ENCODE measurements at regions not wholly inside any gene's neighbourhood (a gene's known extent, or its start where the extent isn't known, plus 50 kb on each side); places are given as distances from the start of the nearest gene placed in this dataset.

- in situ Hi-C loops (cut with MboI; ENCODE audit: low sequenced_read_pairs) (no loop called here), intact Hi-C loops (cut with micrococcal nuclease) (no loop called here), dilution Hi-C loops (cut with HindIII; ENCODE audit: low sequenced_read_pairs, unreplicated experiment) (no loop called here)
- Histone ChIP-seq H2AK5ac (ENCODE audit: low read depth, low read length) (no peak overlapping the region), H4K8ac (ENCODE audit: low read depth in 2 of 2, low read length in 2 of 2) (peak overlapping the region in 1 of 2 experiments; percentile 21; a peak in 1 of 4 replicates), H3K27ac (ENCODE audit: insufficient read depth, low read length) (no peak overlapping the region), H4K5ac (ENCODE audit: low read depth, low read length) (no peak overlapping the region), H3K4me1 (ENCODE audit: control insufficient read depth, insufficient read depth, low read length) (peaks cover 2% of the 10 kb centered on the region; the same call in 1 of the 2 replicates), H3K4me2 (ENCODE audit: low read depth, low read length) (no peak overlapping the region), H3K9ac (ENCODE audit: low read depth, low read length) (no peak overlapping the region), H2BK15ac (ENCODE audit: low read depth, low read length) (no peak overlapping the region; the same call in 2 of the 3 replicates), H2BK20ac (ENCODE audit: low read depth, low read length) (no peak overlapping the region), H3K56ac (ENCODE audit: extremely low read depth, insufficient read depth, low read length) (no peak overlapping the region), H2BK5ac (ENCODE audit: low read depth, low read length, poor library complexity, severe bottlenecking) (no peak overlapping the region), H3K23ac (ENCODE audit: low read depth, low read length) (no peak overlapping the region), H4K20me1 (ENCODE audit: insufficient read depth, low read length) (no peaks in the 10 kb centered on the region), H3K18ac (ENCODE audit: low read depth, low read length) (no peak overlapping the region), H4K91ac (ENCODE audit: insufficient read depth, low read depth, low read length) (no peak overlapping the region), H2AFZ (replicated peaks; ENCODE audit: low read length, poor library complexity) (no peak overlapping the region), H3K14ac (replicated peaks; ENCODE audit: low read depth, low read length) (no peak overlapping the region), H3K4me3 (ENCODE audit: insufficient read depth, low read depth, low read length) (no peak overlapping the region), H2AK9ac (replicated peaks; ENCODE audit: low read depth, low read length, poor library complexity) (no peak overlapping the region), H3K9me3 (ENCODE audit: control insufficient read depth, insufficient read depth, low read length) (no peaks in the 10 kb centered on the region), H3K36me3 (ENCODE audit: control insufficient read depth, insufficient read depth, low read length) (no peaks in the 10 kb centered on the region), H3K9me1 (ENCODE audit: insufficient read depth, low read length) (peaks cover 3% of the 10 kb centered on the region; the same call in 1 of the 2 replicates), H3K79me1 (ENCODE audit: low read depth in 1 of 2, low read length in 2 of 2) (no peaks in the 10 kb centered on the region), H3K27me3 (ENCODE audit: control insufficient read depth, insufficient read depth, low read length) (no peaks in the 10 kb centered on the region), H3K4ac (ENCODE audit: low read depth, low read length) (no peak overlapping the region), H2BK120ac (ENCODE audit: low read depth, low read length) (no peak overlapping the region)
- no peak for TF ChIP-seq BHLHE40 (IDR thresholded peaks at IDR 0.05; ENCODE audit: low read depth, low read length)
- no peak for TF ChIP-seq RCOR1 (IDR thresholded peaks at IDR 0.05; ENCODE audit: insufficient replicate concordance, low read length)
- TF ChIP-seq USF2 (IDR thresholded peaks at IDR 0.05; ENCODE audit: low read depth, low read length) = no peak
- TF ChIP-seq MXI1 (IDR thresholded peaks at IDR 0.05; ENCODE audit: borderline replicate concordance, low read depth, low read length) = no peak
- no peak for TF ChIP-seq RAD21 (IDR thresholded peaks at IDR 0.05; ENCODE audit: low read length)
- TF ChIP-seq NFE2L2 (IDR thresholded peaks at IDR 0.05; ENCODE audit: low read depth, low read length) = no peak
- TF ChIP-seq FOS (IDR thresholded peaks at IDR 0.05; ENCODE audit: low read depth, low read length) = no peak
- no peak for TF ChIP-seq RFX5 (IDR thresholded peaks at IDR 0.05; ENCODE audit: low read depth, low read length)
- TF ChIP-seq POLR2A (IDR thresholded peaks at IDR 0.05; ENCODE audit: low read depth, low read length) = no peak
- TF ChIP-seq MAZ (IDR thresholded peaks at IDR 0.05; ENCODE audit: borderline replicate concordance, low read depth, low read length) = no peak
- TF ChIP-seq MAFK (IDR thresholded peaks at IDR 0.05; ENCODE audit: low read depth, low read length) = no peak
- TF ChIP-seq CTCF (conservative IDR thresholded peaks at IDR 0.05; ENCODE audit: low read depth, low read length) = no peak
- no peak for TF ChIP-seq CHD1 (IDR thresholded peaks at IDR 0.05; ENCODE audit: low read depth, low read length)
- no peak for TF ChIP-seq ELK1 (IDR thresholded peaks at IDR 0.05; ENCODE audit: borderline replicate concordance, low read depth, low read length)
- TF ChIP-seq SMC3 (IDR thresholded peaks at IDR 0.05; ENCODE audit: low read depth, low read length) = no peak
- TF ChIP-seq CEBPB (IDR thresholded peaks at IDR 0.05; ENCODE audit: low read depth, low read length) = no peak
- POLR2A ChIA-PET (ENCODE audit: unreplicated experiment) = no interaction called here
- ATAC-seq (ENCODE audit: low read depth) (no peak), DNase-seq (peak; percentile 6)
- no TSS peak for BruUV-seq (replicated peaks)
- CTCF ChIA-PET = interaction anchor here (1.1 kb wide), 1 partner anchor 374 kb away, joined by 3 read pairs; no protein-coding TSS in a partner anchor
Measured at GRCh38 chr7:23955145-23955544, 245.1 kb downstream of the STK31 start.

Measured in IMR-90 (cell line).